HG03103 (cell line): ENCODE measurements at regions not wholly inside any gene's neighbourhood (a gene's known extent, or its start where the extent isn't known, plus 50 kb on each side); places are given as distances from the start of the nearest gene placed in this dataset.

Source experiments
- ATAC-seq: cut with Tn5 transposase; IDR thresholded peaks from one replicate; pipeline ENCODE4 v1.9.1; 2021; ENCODE audit warnings: low read depth; ENCODE audit not compliant: unreplicated experiment

DNA sequence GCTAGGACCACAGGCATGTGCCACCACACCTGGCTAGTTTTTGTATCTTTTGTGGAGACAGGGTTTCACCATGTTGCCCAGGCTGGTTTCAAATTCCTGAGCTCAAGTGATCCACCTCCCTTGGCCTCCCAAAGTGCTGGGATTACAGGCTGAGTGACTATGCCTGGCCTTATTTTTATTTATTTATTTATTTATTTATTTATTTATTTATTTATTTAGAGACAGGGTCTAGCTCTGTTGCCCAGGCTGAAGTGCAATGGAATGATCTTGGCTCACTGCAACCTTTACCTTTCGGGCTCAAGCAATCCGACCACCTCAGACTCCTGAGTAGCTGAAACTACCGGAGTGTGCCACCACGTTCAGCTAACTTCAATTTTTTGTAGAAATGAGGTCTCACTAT lies 117.0 kb upstream of the MAX start:
- no peak for ATAC-seq

GRCh38 chr14:65222440-65222858 lies 120.1 kb upstream of the MAX start:
- peak; percentile 59 for ATAC-seq

- ATAC-seq = no peak
Observed at GRCh38 chr14:65223636-65224035, 121.3 kb upstream of the MAX start.

- no peak for ATAC-seq
Observed at GRCh38 chr14:65224799-65225198, 122.5 kb upstream of the MAX start.

- ATAC-seq = no peak
Observed at GRCh38 chr14:65225299-65226159, 123.2 kb upstream of the MAX start.

DNA sequence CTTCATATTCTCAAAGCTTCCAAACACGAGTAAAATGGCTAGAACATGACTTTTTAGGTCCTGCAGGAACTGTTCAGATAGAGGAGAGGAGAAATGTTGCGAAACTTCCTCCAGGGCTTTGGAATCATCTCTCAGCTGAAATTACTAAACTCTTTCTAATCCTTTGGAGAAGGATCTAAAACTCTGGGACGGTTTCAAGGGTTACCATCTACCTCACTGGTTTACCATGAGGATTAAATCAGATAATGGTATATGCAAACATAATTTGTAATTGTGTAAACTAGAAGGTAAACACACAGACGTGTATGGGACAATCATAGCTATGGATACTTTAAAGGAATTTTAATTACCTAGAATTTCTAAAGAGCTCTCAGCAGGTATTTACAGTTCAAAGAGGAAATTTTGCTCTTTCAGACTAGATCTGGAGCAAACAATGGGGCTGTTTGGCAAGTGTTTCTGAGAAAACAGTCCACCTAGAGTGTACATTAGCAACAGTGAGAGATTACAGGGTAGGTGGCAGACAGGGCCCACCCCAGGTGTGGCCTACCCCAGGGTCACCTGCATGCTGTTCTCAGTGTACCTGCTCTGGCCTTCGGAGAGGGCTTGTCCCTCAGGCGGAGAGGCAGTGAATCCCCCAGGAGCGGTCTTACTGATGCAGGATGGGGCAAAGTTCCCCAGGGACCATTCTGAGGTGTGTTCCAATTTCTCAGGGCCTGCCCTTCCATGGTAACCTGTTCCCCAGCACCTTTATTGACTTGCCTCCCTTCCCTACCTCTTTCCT lies 124.7 kb upstream of the MAX start:
- ATAC-seq = no peak

DNA sequence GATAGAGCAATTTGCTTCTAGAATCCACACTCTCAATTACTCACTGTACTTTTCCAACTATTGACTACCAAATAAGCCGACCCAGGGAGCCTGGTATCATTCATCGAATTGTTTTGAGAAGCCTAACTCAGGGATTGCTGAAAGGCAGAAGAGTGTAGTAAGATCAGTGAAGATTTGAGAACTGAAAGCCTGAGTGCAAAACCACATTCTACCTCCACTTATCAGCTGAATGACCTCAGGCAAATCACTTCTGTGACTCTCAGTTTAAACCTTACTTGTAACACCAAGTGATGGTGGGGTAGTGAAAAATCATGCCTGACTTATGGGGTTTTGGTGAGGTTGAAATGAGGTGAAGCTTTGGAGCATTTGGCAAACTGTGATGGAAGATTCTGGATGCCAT lies 126.1 kb upstream of the MAX start:
- ATAC-seq = peak; percentile 88

GRCh38 chr14:65228956-65229747 lies 126.8 kb upstream of the MAX start:
- no peak for ATAC-seq

DNA sequence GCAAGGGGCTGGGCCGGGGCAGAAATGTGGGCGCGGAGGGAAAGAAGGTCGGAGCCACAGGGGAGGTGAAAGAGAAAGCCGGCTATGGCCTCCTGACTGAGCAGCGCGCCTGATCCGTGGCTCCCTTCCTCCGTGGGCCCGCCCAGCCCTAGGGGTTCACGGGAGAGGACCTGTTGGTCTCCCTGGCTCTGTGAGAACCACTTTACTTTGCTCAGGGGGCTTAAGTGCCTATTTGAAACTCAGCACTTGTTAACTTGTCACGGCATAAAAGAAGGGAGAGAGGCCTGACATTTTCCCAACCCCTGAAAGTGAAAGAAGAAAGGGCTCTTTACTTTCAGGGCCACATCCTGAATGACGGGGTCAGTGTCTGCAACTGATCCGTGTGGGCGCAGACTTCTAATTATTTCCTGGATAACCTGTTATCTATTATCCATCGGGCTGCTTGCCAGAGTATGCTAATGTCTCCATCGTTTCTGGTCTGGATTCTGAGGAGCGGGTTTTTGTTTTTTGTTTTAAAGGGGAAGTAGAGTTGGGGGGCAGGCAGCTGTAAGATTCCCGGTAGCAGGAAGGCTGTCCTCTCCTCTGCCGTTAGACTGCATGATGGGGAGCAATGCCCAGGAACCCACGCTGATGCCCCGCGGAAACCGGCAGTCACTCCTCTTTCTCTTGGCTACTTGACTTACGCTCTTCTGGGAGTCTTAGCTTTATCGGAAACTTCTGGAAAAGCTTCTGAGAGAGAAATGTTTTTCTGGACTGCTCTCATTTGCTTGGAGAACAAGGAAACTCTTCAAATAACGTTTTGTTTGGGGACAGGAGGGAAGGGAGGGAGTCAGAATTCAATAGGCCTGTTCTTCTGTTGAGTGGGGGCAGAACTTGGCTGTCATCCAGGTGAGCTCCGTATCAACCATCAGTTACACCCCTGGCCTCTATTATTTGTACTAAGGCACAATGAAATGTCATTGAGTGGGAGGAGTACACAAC lies 127.7 kb upstream of the MAX start:
- no peak for ATAC-seq

GRCh38 chr14:65231286-65231980 lies 129.1 kb upstream of the MAX start:
- ATAC-seq = no peak

DNA sequence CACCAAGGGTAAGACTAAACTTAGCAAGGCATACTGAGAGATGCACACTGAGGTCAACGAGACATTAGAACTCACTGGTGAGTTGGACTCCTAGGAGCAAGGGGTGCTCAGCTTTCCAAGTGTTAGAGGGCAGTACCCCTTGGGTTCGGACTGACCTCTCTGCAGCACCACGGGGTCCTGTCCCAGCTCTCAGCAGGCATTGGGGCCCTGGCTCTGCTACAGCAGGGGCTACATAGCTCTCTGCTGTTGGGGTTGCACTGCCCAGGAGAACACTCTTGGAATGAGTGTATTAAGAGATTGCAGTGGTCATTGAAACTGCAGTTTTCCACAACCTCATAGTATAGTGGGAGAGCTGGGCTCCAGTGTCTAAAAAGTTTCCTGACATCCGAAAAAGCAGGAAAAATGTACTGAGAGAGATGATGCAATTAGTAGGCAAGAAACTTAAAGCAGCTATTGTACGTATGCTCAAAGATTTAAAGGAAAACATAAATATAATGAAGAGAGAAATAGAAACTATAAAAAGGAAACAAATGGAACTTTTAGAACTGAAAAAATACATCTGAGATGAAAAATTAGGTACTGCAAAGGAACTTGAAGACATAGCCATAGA lies 132.5 kb upstream of the MAX start:
- no peak for ATAC-seq

DNA sequence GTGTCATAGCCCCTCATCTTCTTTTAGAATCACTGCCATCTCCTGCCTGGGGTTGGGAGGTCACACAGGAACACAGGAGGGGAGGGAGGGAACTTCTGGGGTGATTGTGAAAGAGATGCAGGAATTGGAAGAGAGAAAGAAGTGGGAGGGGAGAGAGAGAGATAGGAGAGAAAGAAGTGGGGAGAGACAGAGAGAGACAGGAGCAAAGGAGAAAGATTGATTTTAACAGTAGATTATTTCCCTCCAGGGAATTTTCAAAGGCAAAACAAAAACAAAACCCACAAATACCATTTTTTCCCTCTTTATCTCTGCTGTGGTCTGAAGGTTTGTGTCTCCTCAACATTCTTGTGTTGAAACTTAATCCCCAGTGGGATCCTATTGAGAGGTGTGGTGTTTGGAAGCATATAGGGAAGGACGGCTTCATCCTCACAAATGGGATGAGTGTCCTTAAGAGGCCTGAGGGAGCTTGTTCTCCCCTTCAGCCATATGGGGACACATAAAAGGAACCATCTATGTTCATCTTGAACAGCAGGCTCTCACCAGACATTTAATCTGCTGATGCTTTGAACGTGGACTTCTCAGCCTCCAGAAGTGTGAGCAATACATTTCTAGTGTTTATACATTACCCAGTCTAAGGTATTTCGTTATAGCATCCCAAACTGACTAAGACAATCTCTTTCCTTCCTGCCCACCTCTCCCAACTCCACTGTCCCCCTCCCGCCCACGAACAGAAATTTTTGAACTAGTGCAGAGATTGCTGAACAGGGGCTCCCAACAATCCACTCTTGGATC lies 134.9 kb upstream of the MAX start:
- no peak for ATAC-seq

DNA sequence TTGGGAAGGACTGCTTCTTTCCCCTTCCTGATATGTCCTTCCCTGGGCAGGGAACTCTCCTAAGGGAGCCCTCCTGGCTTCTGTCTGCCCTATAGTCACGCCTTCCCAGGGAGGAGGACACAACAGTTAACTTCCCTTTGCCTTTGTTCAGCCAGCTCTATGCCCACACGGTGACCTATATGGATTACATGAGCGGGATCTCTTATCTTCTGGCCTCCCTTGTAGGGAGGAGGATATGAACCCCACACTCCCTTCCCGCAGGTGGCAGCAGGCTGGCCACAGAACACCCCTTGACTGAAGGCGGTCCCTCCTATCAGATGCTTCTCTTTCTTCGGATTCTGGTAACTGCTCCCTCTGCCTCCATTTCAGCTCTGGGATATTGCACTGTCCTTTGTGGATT lies 135.6 kb upstream of the MAX start:
- no peak for ATAC-seq

DNA sequence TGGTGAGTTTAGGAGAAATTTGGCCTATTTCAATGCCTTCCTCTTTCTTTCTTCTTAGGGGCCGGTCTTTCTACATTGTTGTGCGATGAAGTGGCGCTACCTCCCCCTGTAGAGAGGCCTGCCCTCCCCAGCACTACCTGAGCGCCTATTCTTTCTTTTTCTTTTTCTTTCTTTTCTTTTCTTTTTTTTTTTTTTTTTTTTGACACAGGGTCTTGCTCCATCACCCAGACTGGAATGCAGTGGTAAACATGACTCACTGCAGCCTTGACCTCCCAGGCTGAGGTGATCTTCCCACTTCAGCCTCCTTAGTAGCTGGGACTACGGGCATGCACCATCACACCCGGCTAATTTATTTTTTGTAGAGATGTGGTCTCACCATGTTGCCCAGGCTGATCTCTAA lies 136.1 kb upstream of the MAX start:
- no peak for ATAC-seq

DNA sequence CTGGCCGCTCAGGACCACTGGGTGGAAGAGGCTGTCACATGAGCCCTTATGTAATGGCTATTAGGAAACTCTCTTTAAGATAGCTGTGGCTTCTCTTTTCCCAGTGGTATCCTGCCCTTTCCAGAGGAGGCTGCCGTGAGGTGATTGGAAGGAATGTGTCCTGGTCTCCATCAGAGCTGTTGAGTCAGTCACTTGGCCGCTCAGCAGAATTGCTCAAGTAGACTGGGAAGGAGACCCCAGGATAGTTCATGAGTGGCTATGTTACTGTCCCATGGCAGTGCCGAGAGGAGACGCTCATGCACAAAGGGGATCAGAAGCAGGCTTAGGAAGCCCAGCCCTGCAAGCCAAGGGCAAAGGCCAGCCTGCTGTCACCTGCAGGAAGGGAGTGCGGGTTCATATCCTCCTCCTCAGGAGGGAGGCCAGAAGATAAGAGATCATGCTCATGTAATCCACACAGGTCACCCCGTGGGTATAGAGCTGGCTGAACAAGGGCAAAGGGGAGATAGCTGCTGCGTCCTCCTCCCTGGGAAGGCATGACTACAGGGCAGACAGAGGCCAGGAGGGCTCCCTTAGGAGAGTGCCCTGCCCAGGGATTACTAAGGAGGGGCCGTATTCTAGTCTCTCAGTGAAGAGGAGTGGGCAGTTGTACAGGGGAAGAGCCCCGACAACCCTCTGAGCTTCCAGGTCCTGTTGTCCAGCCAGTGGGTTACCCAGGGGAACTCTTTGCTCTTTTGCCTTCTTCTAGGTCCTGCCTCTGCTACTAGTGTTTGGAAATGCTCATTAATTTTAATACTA lies 137.0 kb upstream of the MAX start:
- no peak for ATAC-seq

DNA sequence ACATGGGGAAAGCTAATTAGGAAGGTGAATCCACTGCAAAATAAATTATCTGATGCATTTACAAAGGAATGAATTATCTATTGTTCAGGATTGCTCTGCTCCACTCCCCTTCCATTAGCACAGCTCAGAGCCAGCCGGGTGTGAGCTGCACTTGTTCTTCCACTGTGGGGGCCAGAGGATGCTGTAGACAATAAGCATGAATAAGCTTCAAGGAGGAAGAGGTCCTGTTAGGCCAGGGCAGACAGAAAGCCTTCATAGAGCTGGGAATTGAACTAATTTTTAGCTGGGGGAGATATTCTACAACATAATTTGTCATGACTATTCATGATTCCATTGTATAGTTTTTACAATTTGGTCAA lies 137.6 kb upstream of the MAX start:
- ATAC-seq = no peak

GRCh38 chr14:65241125-65241752 lies 138.9 kb upstream of the MAX start:
- ATAC-seq = no peak
